ENCODE measurements at regions not wholly inside any gene's neighbourhood (a gene's known extent, or its start where the extent isn't known, plus 50 kb on each side); places are given as distances from the start of the nearest gene placed in this dataset.
"Not testable (repeated sequence)": the region's sequence is repeated elsewhere in the genome, so short reads cannot be mapped to it uniquely, and the experiment has no call there.

DNA sequence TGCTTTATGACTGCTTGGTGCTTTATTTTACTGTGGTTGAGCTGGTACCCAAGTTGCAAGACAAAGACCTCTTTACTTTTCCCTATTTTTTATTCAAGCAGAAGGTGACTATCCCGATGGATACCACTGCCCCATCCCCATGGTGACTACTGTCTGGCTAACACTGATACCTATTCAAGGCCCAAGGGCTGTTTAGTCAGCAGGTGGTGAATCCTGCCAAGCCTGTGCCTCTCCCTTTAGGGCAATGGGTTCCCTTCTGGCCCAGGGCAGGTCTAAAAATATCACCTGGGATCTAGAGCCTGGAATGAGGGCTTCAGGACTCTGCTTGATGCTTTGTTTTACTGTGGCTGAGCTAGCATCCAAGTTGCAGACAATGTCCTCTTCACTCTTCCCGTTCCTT, 510.0 kb upstream of the GRAMD2B start:
- DNase-seq (ENCODE audit: low read depth in 2 of 2) = no peak

- no peak for DNase-seq (ENCODE audit: low read depth in 2 of 2)
Measured at GRCh38 chr5:125914471-125914870, 508.7 kb upstream of the GRAMD2B start.

DNA sequence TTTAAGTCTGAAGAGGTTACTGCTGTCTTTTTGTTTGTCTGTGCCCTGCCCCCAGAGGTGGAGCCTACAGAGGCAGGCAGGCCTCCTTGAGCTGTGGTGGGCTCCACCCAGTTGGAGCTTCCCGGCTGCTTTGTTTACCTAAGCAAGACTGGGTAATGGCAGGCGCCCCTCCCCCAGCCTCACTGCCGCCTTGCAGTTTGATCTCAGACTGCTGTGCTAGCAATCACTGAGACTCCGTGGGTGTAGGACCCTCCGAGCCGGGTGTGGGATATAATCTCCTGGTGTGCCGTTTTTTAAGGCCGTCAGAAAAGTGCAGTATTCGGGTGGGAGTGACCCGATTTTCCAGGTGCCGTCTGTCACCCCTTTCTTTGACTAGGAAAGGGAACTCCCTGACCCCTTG, 499.3 kb upstream of the GRAMD2B start:
- DNase-seq (ENCODE audit: low read depth in 2 of 2) = not testable (repeated sequence)

DNA sequence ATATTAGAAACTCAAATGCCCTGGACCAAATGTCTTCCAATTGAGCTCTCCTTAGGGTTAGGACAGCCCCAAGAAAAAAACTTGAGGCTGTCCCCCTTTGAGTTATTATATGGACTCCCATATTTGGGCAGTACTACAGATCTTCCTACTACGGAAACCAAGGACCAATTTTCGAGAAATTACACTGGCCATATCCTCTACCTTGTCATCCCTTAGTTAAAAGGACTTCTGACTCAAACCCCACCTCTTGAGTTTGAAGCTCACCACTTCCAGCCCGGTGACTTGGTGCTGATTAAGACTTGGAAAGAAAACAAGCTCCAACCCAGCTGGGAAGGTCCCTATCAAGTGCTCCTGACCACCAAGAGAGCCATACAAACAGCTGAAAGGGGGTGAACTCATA, 497.0 kb upstream of the GRAMD2B start:
- no peak for DNase-seq (ENCODE audit: low read depth in 2 of 2)

- no peak for DNase-seq (ENCODE audit: low read depth in 2 of 2)
Measured at GRCh38 chr5:125928663-125929062, 494.5 kb upstream of the GRAMD2B start.

DNA sequence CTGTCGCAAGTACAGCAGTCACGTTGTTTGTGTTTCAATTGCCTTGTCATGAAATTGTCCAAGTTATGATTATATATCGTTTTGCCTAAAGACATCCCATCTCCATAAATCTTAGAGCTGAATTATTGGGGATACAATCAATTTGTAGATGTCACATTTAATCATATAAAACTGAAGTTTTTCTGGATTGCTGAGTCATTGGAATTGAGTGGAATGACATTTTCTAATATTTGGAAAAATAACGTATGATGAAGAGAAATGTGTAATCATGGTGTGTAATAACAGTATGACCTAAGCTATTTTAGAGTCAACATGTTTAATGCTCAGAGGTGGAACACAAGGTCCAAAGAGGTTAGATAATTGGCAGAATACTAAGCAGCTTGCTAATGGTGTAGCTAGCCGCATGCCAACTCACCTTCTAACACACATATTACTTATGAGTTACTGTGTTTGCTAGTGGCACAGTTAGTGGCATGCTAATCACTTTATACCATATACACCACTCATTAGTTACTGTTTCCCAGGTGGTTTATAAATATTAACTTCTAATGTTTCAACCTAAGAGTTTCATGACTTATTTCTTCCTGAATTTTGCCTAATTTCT, 473.1 kb upstream of the GRAMD2B start:
- no peak for DNase-seq (ENCODE audit: low read depth in 2 of 2)

- DNase-seq (ENCODE audit: low read depth in 2 of 2) = no peak
Measured at GRCh38 chr5:125961150-125961549, 462.1 kb upstream of the GRAMD2B start.

GRCh38 chr5:125965577-125965976, 457.6 kb upstream of the GRAMD2B start:
- no peak for DNase-seq (ENCODE audit: low read depth in 2 of 2)

DNA sequence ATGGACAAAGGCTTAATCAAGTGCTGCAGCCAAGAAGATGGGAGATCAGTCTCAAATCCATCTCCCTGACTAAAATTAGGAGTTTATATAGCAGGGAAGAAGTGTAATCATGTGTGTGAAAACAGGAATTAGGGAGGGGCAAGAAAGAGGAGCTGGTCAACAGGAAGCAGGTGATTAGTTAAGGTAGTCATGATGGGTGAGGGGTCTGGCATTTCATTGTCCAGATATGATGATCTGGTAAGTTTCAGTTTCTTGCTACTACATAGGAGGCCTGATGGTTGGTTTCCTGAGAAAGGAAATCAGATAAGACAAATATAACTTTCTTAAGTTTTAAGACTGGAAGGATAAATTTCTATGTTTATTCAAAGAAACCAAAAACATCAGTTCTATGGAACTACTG, 455.6 kb upstream of the GRAMD2B start:
- no peak for DNase-seq (ENCODE audit: low read depth in 2 of 2)

GRCh38 chr5:125969011-125969813, 454.0 kb upstream of the GRAMD2B start:
- DNase-seq (ENCODE audit: low read depth in 2 of 2) = no peak

GRCh38 chr5:125969814-125970171, 453.4 kb upstream of the GRAMD2B start:
- DNase-seq (ENCODE audit: low read depth in 2 of 2) = no peak

- no peak for DNase-seq (ENCODE audit: low read depth in 2 of 2)
Measured at GRCh38 chr5:125970631-125971307, 452.4 kb upstream of the GRAMD2B start.

GRCh38 chr5:125972706-125973105, 450.5 kb upstream of the GRAMD2B start:
- no peak for DNase-seq (ENCODE audit: low read depth in 2 of 2)

DNA sequence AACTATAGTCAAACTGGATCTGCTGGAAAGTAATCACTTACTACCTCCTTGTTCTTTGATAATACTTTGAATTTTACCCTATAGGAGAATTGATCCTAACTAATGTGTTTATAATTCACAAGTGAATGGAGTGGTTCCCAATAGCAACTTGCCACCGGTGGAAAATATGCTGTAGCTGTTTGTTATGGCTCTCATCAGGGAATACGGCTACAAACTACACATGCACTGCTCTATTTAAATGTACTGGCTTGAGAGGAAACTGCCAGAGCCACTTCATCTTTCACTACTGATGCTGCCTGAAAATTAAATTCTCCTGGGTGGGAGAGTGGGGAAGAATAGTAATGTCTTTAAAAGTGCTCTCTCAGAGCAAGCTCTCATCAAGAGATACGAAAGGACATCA, 448.5 kb upstream of the GRAMD2B start:
- no peak for DNase-seq (ENCODE audit: low read depth in 2 of 2)

GRCh38 chr5:125976421-125977000, 446.7 kb upstream of the GRAMD2B start:
- DNase-seq (ENCODE audit: low read depth in 2 of 2) = no peak

GRCh38 chr5:125978015-125978414, 445.2 kb upstream of the GRAMD2B start:
- DNase-seq (ENCODE audit: low read depth in 2 of 2) = no peak

GRCh38 chr5:125979636-125980035, 443.6 kb upstream of the GRAMD2B start:
- DNase-seq (ENCODE audit: low read depth in 2 of 2) = no peak

GRCh38 chr5:125981016-125981415, 442.2 kb upstream of the GRAMD2B start:
- no peak for DNase-seq (ENCODE audit: low read depth in 2 of 2)

- DNase-seq (ENCODE audit: low read depth in 2 of 2) = no peak
Measured at GRCh38 chr5:125987677-125988255, 435.4 kb upstream of the GRAMD2B start.

DNA sequence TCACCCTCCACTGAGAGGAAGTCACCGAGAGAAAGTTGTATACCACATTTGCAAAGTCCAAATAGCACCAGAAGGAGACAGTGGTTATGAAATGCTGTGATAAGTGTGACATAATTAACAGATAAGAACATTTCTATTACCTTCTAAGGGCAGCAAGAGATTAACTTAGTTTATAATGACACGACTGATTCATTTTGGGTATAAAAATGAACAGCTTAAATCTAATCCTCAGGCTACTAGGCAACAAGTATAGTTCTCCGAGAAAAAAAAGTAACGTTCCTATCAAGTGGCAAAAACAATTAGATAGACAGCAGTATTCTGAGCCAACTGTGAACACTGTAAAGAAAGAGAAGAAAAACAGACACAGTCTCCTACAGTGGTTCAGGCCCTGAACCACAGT, 431.2 kb upstream of the GRAMD2B start:
- DNase-seq (ENCODE audit: low read depth in 2 of 2) = no peak

- DNase-seq (ENCODE audit: low read depth in 2 of 2) = not testable (repeated sequence)
Measured at GRCh38 chr5:125999271-126000030, 423.8 kb upstream of the GRAMD2B start.

DNA sequence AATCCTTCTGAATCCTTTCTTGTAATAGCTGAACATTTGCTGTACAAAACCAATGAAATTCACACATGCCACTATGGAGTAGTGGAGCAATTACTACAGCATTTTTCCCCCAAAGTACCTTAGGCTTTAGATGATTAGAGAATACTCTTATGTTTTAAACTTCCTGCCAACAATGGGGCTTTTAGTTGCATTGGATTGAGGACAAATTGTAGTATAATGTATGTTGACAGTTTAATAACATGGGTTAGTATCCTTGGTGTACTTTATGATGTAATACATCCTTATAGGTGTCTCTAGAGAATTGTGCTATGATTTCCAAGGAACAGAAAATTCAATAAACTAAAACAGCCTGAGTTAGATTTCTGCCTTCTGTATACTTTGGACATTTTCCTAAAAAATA, 422.7 kb upstream of the GRAMD2B start:
- no peak for DNase-seq (ENCODE audit: low read depth in 2 of 2)
